Non-pigmented ciliary epithelial cell (primary cell): ENCODE measurements at regions not wholly inside any gene's neighbourhood (a gene's known extent, or its start where the extent isn't known, plus 50 kb on each side); places are given as distances from the start of the nearest gene placed in this dataset.
"Not testable (repeated sequence)": the region's sequence is repeated elsewhere in the genome, so short reads cannot be mapped to it uniquely, and the experiment has no call there.

Experiments used
- DNase-seq: peaks from one replicate; pipeline ENCODE4 v3.0.0-alpha.2; 2010; ENCODE audit warnings: low read depth

DNA sequence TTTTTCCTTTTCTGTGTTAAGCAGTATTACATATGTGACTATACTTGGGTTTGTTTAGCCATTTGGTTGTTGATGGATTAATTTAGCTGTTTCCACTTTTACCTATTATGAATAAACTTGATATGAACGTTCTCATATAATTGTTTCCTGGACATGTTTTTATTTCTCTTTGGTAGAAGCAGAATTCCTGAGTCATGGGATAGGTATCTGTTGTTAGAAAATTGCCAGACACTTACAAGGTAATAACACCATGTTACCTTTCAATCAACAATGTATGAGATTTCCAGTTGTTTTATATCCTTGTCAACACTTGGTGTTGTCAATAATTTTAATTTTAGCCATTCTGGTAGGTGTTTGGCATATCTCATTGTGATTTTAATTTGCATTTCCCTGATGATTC lies 475.4 kb downstream of the IGSF11 start:
- DNase-seq = no peak

- no peak for DNase-seq
Measured at GRCh38 chr3:118564800-118565199, 469.8 kb downstream of the IGSF11 start.

DNA sequence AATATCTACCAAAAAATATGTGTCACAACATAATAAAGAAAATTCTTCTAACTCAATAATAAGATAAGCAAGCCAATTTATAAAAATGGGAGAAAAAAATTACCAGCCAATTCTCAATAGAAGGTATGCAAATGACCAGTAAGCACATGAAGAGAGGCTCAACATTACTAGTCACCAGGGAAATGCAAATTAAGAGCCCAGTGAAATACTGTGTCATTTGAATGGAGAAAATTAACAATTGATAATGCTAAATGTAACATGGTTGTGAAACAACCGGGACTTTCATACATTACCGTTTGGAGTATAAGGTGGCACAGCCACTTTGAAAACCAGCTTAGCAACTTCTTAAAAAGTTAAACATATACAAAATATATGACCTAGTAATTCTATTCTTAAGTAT lies 460.7 kb downstream of the IGSF11 start:
- DNase-seq = no peak

GRCh38 chr3:118577055-118577777 lies 457.4 kb downstream of the IGSF11 start:
- DNase-seq = no peak

GRCh38 chr3:118578559-118578958 lies 456.1 kb downstream of the IGSF11 start:
- DNase-seq = no peak

GRCh38 chr3:118587037-118587741 lies 447.5 kb downstream of the IGSF11 start:
- no peak for DNase-seq

- no peak for DNase-seq
Measured at GRCh38 chr3:118587847-118588246, 446.8 kb downstream of the IGSF11 start.

- DNase-seq = no peak
Measured at GRCh38 chr3:118593277-118593670, 441.4 kb downstream of the IGSF11 start.

GRCh38 chr3:118597184-118597583 lies 437.5 kb downstream of the IGSF11 start:
- no peak for DNase-seq

- no peak for DNase-seq
Measured at GRCh38 chr3:118607915-118608820, 426.5 kb downstream of the IGSF11 start.

DNA sequence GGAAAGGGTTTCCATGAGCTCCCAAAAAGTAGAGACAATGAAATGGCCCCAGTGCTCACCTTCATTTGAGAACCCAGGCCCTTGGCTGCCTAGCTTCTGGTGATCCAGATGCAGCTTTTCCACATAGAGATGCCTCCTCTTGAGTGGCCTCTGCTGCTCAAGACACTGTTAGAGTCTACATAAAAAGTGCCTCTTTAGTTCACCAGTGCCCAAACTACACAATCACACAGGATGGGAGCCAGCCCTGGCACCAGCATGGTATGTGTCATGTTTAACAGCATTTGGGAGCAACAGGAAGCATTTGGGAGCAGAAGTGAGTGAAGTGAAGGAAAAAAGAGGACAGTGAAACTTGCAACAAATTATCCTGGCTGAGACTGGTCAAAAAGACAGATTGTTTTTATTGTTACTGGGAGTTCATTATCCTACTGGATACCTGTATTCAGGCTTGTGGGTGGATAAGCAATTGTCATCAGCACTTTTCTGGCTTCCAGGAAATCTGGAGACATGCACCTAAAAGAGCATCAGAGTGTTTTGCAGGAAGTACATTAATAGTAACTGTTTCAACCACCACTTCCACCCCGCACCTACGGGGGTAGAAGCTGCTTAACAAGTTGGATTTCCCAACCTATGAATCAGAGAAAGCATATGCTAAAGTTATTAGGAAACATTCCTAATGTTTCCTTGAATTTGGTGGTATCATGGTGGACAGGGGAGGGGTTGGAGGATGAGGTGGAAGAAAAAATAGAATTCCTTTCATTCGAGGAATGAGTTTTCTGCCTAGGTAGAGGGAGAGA lies 416.2 kb downstream of the IGSF11 start:
- no peak for DNase-seq

DNA sequence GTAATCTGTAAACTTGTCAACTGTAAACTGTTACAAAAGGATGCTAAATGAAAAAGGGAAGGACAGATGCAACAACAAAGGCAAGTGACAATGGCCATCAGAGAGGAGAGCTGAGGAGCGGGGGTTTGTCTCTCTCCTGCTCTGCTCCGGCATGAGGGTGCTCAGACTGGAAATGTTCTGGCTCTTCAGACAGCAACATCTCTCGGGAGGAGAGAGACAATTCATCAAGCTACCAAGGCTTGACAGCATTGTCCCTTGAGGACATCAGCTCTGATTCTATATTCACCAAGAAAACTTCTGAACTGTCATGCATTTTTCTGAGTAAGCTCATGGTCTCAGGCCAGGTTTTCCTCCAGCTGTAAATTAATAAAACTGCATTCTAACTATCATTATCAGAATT lies 408.2 kb downstream of the IGSF11 start:
- no peak for DNase-seq

- DNase-seq = peak; percentile 5
Measured at GRCh38 chr3:118628704-118629341, 405.8 kb downstream of the IGSF11 start.

DNA sequence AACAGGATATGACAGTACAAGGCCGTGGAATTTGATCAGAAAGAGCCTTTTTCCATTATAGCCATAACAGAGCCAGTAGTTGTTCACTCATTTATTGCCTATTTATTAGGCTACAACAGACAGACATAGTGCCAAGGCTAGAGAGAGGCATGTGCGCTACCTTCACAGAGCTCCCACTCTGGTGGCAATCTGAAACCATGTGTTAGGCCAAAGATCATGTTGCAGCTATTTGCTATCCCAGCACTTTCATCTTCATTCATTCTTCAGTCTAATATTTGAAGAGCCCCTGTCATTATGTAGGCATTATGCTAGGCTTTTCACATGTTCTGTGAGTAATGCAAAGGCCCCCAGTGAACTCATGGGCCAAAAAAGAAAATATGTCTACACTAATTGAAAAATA lies 404.8 kb downstream of the IGSF11 start:
- no peak for DNase-seq

DNA sequence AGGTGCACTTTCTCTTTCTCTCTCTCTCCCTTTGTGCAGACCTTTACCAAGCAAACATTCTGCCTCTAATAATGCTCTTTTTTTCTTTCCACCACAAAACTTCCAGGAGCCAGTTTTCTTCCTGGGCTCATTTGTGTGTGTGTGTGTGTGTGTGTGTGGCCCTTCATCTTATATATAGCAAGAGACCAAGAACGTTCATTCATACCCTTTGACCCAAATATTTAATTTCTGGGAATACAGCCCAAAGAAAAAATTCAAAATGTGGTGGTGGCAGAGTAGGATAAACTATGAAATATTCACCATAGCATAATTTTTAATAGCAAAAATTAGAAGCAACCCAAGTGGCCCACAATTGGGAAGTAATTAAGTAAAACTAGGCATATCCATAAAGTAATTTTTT lies 398.9 kb downstream of the IGSF11 start:
- no peak for DNase-seq

GRCh38 chr3:118636841-118637240 lies 397.8 kb downstream of the IGSF11 start:
- no peak for DNase-seq

GRCh38 chr3:118637846-118638245 lies 396.8 kb downstream of the IGSF11 start:
- no peak for DNase-seq

DNA sequence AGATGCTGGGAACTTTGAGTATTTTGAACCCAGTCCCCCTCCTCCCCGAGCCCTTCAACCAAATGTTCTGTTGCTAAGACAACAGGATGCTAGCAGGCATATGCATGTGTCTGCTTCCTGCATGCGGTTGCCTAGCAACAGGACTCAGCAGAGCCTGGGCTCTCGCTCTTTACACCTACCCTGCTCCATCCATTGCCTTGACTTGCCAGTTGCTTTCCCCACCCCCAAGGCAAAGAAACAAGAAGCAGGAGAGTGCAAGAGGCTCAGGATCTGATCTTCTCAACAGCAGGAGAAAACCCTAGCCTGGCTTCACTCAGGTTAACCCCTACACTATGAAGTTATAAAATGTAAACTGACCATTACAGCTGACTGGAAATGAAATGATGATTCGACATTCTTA lies 393.0 kb downstream of the IGSF11 start:
- DNase-seq = no peak

DNA sequence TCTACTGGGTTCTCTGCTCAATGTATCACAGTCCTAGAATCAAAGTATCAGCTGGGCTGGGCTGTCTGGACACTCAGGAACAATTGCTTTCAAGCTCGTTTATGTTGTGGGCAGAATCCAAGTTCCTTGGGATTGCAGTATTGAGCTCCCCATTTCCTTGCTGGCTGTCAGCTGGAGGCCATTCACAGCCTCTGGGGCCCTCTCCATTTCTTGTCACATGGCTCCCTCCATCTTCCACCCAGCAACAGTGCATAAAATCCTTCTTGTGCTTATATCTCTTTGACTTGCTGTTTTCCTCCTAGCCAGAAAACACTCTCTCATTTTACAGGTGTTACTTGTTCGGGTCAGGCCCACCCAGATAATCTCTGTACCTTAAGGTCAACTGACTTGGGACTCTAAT lies 363.5 kb downstream of the IGSF11 start:
- DNase-seq = no peak

DNA sequence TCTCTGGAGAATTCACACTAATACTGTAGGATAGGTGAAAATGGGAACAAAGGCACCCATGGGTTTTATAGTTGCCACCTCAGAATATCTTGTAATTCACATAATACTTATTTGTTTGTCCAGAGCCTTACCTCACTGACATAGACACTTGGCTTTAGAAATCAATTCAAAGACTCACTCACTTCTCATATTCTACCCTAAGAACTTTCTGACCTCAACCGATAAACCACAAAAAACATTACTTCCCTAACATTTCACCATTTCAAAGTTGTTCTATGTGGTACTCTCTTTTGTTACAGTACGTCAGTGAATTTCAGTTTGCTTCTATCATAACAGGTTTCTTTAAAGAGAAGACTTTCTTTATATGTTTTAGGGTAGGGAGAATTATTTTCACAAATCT lies 359.3 kb downstream of the IGSF11 start:
- no peak for DNase-seq

GRCh38 chr3:118678663-118679062 lies 356.0 kb downstream of the IGSF11 start:
- not testable (repeated sequence) for DNase-seq
